Neural cell (in vitro differentiated cells): ENCODE measurements at regions not wholly inside any gene's neighbourhood (a gene's known extent, or its start where the extent isn't known, plus 50 kb on each side); places are given as distances from the start of the nearest gene placed in this dataset.

ENCODE experiments used
- H2AFZ ChIP-seq: fragments of 200-600, 300-800 bp; sonication (generic), shearing (Covaris generic); 2 replicates; pipeline ENCODE4 v1.6.0; 2014; ENCODE audit warnings: low read depth, mild to moderate bottlenecking, antibody characterized with exemption, low read length, moderate library complexity
- H3F3A ChIP-seq: fragments of 200-600 bp; shearing (Covaris generic); 2 replicates; pipeline ENCODE4 v1.6.1; 2016; ENCODE audit warnings: mild to moderate bottlenecking, moderate library complexity, mixed read lengths, antibody characterized with exemption, low read length; ENCODE audit not compliant: insufficient read depth, poor library complexity, severe bottlenecking
- H3K27ac ChIP-seq: fragments of 200-600, 300-800 bp; sonication (generic), shearing (Covaris generic); 2 replicates; pipeline ENCODE4 v1.5.1; 2014; ENCODE audit warnings: mild to moderate bottlenecking, low read length, moderate library complexity
- H3K27me3 ChIP-seq: fragments of 300-800, 200-600 bp; sonication (generic), shearing (Covaris generic); 2 replicates; pipeline ENCODE4 v1.6.0; 2014; ENCODE audit warnings: mild to moderate bottlenecking, low read depth, low read length, moderate library complexity; ENCODE audit not compliant: insufficient read depth
- H3K36me3 ChIP-seq: fragments of 300-800, 200-600 bp; sonication (generic), shearing (Covaris generic); 2 replicates; pipeline ENCODE4 v1.5.1; 2014; ENCODE audit warnings: mild to moderate bottlenecking, antibody characterized with exemption, low read length, moderate library complexity; ENCODE audit not compliant: insufficient read depth
- H3K4me2 ChIP-seq: fragments of 300-800, 200-600 bp; sonication (generic), shearing (Covaris generic); 2 replicates; pipeline ENCODE4 v1.6.0; 2014; ENCODE audit warnings: mild to moderate bottlenecking, low read length
- H3K4me3 ChIP-seq: fragments of 300-800, 200-600 bp; sonication (generic), shearing (Covaris generic); 2 replicates; pipeline ENCODE4 v1.5.1; 2014; ENCODE audit warnings: mild to moderate bottlenecking, low read length, moderate library complexity
- H3K79me2 ChIP-seq: fragments of 200-600 bp; shearing (Covaris generic); replicated peaks from 2 replicates; pipeline ENCODE4 v1.6.0; 2014; ENCODE audit warnings: mild to moderate bottlenecking, low read length, moderate library complexity; ENCODE audit not compliant: insufficient read depth
- H3K9ac ChIP-seq: fragments of 300-800, 200-600 bp; sonication (generic), shearing (Covaris generic); 2 replicates; pipeline ENCODE4 v1.6.1; 2016; ENCODE audit warnings: mild to moderate bottlenecking, low read length, mixed read lengths
- H3K9me2 ChIP-seq: fragments of 200-600 bp; shearing (Covaris generic); 2 replicates; pipeline ENCODE4 v1.6.1; 2016; ENCODE audit warnings: mild to moderate bottlenecking, low read length, mixed read lengths; ENCODE audit not compliant: insufficient read depth
- H3K9me3 ChIP-seq: fragments of 200-600, 300-800 bp; sonication (generic), shearing (Covaris generic); 2 replicates; pipeline ENCODE4 v1.6.1; 2016; ENCODE audit warnings: mild to moderate bottlenecking, mixed run types, low read length, moderate library complexity, mixed read lengths
- H4K20me1 ChIP-seq: fragments of 200-600 bp; shearing (Covaris generic); 2 replicates; pipeline ENCODE4 v1.6.1; 2016; ENCODE audit warnings: mild to moderate bottlenecking, mixed run types; ENCODE audit not compliant: insufficient read depth
- EP300 ChIP-seq: fragments of 450-650 bp; conservative IDR thresholded peaks from 2 replicates; pipeline ENCODE4 v1.6.1; 2014; ENCODE audit warnings: antibody characterized with exemption, mild to moderate bottlenecking, moderate library complexity; ENCODE audit not compliant: poor library complexity, severe bottlenecking
- EZH2 ChIP-seq: fragments of 200-600, 300-800 bp; shearing (Covaris generic), sonication (generic); IDR thresholded peaks from 2 replicates; pipeline ENCODE4 v1.6.1; 2014; ENCODE audit warnings: antibody characterized with exemption, low read length, borderline replicate concordance, mild to moderate bottlenecking; ENCODE audit not compliant: insufficient read depth, poor library complexity, severe bottlenecking
- MXI1 ChIP-seq: fragments of 450-650 bp; conservative IDR thresholded peaks from 2 replicates; pipeline ENCODE4 v1.6.1; 2014; ENCODE audit warnings: antibody characterized with exemption, mild to moderate bottlenecking; ENCODE audit not compliant: poor library complexity, severe bottlenecking
- POLR2AphosphoS5 ChIP-seq: IDR thresholded peaks from 2 replicates; pipeline ENCODE4 v1.6.1; 2012
- RAD21 ChIP-seq: fragments of 450-650 bp; conservative IDR thresholded peaks from 2 replicates; pipeline ENCODE4 v1.6.1; 2014; ENCODE audit warnings: antibody characterized with exemption, mild to moderate bottlenecking, moderate library complexity
- REST ChIP-seq: IDR thresholded peaks from 2 replicates; pipeline ENCODE4 v1.6.1; 2012; ENCODE audit warnings: borderline replicate concordance
- SMC3 ChIP-seq: fragments of 450-650 bp; conservative IDR thresholded peaks from 2 replicates; pipeline ENCODE4 v1.6.1; 2014; ENCODE audit warnings: antibody characterized with exemption, mild to moderate bottlenecking, moderate library complexity; ENCODE audit not compliant: poor library complexity
- TAF1 ChIP-seq: IDR thresholded peaks from 2 replicates; pipeline ENCODE4 v1.6.1; 2012; ENCODE audit warnings: low read depth
- TF ChIP-seq, protein P1 (sequence below): fragments of 450-650 bp; IDR thresholded peaks from 2 replicates; pipeline ENCODE4 v1.5.1; 2014; ENCODE audit warnings: antibody characterized with exemption, mild to moderate bottlenecking, moderate library complexity; ENCODE audit not compliant: poor library complexity, severe bottlenecking

DNA sequence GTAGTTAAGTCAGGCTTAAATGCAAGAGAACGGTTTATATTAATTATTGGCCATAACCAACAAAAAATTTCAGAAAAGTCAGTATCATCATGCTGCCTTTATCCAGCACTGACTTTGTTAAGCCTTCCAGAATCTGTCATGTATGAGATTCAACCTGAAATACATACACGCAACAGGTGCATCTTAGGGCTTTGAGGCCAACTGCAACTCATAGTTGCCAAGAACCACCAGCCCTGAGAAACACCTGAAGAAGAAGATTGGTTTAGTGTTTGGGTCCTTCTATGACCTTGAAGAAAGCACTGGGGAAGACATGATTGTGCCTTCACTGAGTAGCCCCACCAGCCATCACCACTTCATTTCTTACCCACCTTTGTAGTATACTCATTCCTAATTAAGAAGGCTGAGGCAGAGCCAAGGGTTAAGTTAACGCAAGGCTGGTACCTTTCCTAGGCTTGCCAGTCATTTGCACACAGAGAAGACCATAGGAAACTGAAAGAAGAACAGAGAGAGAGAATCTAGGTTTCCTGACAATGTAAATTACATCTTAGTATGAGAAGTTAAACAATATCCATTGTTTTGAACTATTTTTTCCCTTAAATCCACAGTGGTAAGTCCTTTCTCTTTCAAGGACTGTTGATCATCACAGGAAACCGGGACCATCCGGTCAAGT lies 200.1 kb upstream of the PRKCQ start:
- no peak overlapping the region for H3K27ac ChIP-seq
- H3K4me2 ChIP-seq = no peak overlapping the region

DNA sequence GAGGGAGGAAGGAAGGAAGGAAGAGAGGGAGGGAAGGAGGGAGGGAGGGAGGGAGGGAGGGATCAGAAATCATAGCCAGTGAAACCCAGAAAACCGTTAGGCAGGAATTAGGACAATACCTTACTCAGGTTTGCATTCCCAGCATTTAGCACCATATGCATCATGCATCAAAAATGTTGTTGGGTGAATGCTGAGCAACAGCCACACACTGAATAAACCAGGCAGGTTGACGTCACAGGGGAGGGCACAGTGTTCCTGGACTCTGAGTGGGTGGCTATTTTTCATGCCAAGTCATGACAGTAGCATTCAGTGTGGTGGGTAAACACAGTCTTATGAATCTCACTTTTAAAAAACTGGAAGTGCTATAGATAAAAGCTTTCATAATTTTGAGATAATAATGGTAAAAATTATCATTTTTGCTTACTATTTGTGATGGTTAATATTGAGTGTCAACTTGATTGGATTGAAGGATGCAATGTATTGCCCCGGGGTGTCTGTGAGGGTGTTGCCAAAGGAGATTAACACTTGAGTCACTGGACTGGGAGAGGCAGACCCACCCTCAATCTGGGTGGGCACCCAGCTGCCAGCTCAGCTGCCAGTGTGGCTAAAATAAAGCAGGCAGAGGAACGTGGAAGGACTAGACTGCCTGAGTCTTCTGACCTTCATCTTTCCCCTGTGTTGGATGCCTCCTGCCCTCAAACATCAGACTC lies 199.1 kb upstream of the PRKCQ start:
- no peak overlapping the region for H3K9ac ChIP-seq
- H3K27ac ChIP-seq = no peak overlapping the region

More for the DNA sequence above, 200.1 kb upstream of the PRKCQ start:
- H3K9ac ChIP-seq = no peak overlapping the region
- H3K4me3 ChIP-seq = no peak overlapping the region
- no peaks in the 10 kb centered on the region for H4K20me1 ChIP-seq
- H3K27me3 ChIP-seq = no peaks in the 10 kb centered on the region
- H3K79me2 ChIP-seq = no peaks in the 10 kb centered on the region
- no peaks in the 10 kb centered on the region for H3K9me2 ChIP-seq
- no peak overlapping the region for H2AFZ ChIP-seq
- TF ChIP-seq MXI1 (no peak), EZH2 (no peak), EP300 (no peak), POLR2AphosphoS5 (no peak)
- no peaks in the 10 kb centered on the region for H3K9me3 ChIP-seq
- H3F3A ChIP-seq = no peaks in the 10 kb centered on the region
- no peaks in the 10 kb centered on the region for H3K36me3 ChIP-seq

More for the DNA sequence above, 199.1 kb upstream of the PRKCQ start:
- Histone ChIP-seq H3K9me2 (no peaks in the 10 kb centered on the region), H3K4me2 (no peak overlapping the region), H3K9me3 (no peaks in the 10 kb centered on the region), H3K36me3 (no peaks in the 10 kb centered on the region), H2AFZ (no peak overlapping the region), H3K4me3 (no peak overlapping the region), H4K20me1 (no peaks in the 10 kb centered on the region), H3K27me3 (no peaks in the 10 kb centered on the region), H3F3A (no peaks in the 10 kb centered on the region), H3K79me2 (no peaks in the 10 kb centered on the region)
- TF ChIP-seq, protein P1, sequence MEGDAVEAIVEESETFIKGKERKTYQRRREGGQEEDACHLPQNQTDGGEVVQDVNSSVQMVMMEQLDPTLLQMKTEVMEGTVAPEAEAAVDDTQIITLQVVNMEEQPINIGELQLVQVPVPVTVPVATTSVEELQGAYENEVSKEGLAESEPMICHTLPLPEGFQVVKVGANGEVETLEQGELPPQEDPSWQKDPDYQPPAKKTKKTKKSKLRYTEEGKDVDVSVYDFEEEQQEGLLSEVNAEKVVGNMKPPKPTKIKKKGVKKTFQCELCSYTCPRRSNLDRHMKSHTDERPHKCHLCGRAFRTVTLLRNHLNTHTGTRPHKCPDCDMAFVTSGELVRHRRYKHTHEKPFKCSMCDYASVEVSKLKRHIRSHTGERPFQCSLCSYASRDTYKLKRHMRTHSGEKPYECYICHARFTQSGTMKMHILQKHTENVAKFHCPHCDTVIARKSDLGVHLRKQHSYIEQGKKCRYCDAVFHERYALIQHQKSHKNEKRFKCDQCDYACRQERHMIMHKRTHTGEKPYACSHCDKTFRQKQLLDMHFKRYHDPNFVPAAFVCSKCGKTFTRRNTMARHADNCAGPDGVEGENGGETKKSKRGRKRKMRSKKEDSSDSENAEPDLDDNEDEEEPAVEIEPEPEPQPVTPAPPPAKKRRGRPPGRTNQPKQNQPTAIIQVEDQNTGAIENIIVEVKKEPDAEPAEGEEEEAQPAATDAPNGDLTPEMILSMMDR = no peak
- TF ChIP-seq POLR2AphosphoS5 (no peak), EP300 (no peak), MXI1 (no peak), EZH2 (no peak), RAD21 (no peak), REST (no peak), TAF1 (no peak), SMC3 (no peak)
